SU-DHL-6 (cell line): ENCODE measurements at regions not wholly inside any gene's neighbourhood (a gene's known extent, or its start where the extent isn't known, plus 50 kb on each side); places are given as distances from the start of the nearest gene placed in this dataset.

Experiments
- EZH2phosphoT487 ChIP-seq: fragments of 200-600 bp; sonication (generic), shearing (Covaris generic); conservative IDR thresholded peaks from 2 replicates; pipeline ENCODE4 v1.6.1; 2018; ENCODE audit warnings: mild to moderate bottlenecking, antibody characterized with exemption, low read length, moderate library complexity, mixed read lengths
- TF ChIP-seq, protein P1 (sequence below): fragments of 200-600 bp; sonication (generic); IDR thresholded peaks from one replicate; pipeline ENCODE4 v1.5.1; 2017; ENCODE audit warnings: antibody characterized with exemption, mild to moderate bottlenecking, low read length, moderate library complexity; ENCODE audit not compliant: insufficient read depth, poor library complexity, severe bottlenecking

DNA sequence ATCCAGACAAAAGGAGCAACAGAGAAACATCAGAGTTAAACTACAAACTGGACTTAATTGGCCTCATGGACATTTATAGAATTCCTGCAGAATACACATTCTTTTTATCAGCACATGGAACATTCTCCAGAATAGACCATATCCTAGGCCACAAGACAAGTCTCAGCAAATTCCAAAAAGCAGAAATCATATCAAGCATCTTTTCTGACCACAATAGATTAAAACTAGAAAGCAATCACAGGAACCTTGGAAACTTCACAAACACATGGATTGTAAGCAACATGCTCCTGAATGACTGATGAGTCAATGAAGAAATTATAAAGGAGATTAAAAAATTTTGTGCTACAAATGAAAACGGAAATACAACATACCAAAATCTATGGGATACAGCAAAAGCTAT, 526.7 kb downstream of the PCDH7 start:
- TF ChIP-seq, protein P1, sequence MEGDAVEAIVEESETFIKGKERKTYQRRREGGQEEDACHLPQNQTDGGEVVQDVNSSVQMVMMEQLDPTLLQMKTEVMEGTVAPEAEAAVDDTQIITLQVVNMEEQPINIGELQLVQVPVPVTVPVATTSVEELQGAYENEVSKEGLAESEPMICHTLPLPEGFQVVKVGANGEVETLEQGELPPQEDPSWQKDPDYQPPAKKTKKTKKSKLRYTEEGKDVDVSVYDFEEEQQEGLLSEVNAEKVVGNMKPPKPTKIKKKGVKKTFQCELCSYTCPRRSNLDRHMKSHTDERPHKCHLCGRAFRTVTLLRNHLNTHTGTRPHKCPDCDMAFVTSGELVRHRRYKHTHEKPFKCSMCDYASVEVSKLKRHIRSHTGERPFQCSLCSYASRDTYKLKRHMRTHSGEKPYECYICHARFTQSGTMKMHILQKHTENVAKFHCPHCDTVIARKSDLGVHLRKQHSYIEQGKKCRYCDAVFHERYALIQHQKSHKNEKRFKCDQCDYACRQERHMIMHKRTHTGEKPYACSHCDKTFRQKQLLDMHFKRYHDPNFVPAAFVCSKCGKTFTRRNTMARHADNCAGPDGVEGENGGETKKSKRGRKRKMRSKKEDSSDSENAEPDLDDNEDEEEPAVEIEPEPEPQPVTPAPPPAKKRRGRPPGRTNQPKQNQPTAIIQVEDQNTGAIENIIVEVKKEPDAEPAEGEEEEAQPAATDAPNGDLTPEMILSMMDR: no peak
- TF ChIP-seq EZH2phosphoT487: no peak
